Islet of Langerhans (tissue), 1 donor: ENCODE measurements at regions not wholly inside any gene's neighbourhood (a gene's known extent, or its start where the extent isn't known, plus 50 kb on each side); places are given as distances from the start of the nearest gene placed in this dataset.

Source experiments
- FAIRE-seq: peaks from one replicate; lab custom pipeline; 2011; peaks lifted over from hg19 to GRCh38; lab: Jason Lieb, UNC

DNA sequence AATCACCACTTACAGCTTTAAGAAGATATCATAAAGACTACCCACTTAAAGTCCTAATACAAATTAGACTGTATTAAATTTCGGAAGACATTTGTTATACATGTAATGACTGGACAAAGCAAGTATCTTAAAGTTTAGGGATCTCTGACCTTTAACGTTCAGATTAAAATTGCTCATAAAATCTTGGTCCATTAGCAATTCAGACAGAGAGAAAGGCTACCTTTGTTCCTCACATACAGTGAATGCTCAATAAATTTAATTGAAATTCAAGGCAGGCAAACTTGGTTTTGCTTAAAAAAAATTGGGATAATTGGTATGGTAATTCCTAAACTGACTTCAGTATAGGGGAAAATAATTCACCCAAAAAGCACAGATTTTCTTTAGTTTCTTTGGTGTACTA is 285.9 kb upstream of the EMCN start:
- FAIRE-seq = no peak

DNA sequence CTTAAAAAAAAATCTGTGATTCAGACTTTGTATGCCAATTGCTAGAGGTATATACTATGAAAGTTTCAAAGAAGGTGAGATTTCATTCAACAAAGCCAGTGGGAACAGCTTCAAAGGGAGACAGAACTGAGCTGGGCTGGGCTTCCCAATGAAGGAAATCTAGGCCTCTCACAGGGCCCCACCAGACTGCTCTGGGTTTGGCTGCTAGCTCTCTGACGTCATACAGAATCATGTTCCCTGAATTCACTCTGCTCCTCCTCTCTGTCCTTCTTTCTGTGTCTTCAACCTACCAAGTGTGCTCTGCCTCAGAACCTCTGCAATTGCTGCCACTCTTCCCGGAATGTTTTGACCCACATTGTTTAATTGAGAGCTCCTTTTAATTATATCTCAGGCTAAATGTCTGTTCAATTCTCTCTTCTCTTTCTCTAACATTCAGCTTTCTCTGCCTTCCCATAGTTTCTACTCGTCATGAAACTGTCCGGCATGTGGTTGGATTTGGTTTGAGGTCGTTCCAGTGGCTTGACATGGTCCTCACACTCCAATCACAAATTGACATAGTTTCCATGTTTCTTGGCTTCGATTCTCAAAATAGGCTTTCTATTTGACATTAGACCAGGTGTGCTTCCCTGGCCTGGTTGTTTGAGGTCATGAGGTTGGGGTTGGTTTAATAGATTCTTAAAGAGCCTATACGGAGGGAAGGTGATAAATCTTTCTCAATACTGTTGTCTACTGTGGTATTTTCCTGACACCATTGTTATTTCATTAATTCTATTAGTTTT is 282.1 kb upstream of the EMCN start:
- FAIRE-seq = no peak

DNA sequence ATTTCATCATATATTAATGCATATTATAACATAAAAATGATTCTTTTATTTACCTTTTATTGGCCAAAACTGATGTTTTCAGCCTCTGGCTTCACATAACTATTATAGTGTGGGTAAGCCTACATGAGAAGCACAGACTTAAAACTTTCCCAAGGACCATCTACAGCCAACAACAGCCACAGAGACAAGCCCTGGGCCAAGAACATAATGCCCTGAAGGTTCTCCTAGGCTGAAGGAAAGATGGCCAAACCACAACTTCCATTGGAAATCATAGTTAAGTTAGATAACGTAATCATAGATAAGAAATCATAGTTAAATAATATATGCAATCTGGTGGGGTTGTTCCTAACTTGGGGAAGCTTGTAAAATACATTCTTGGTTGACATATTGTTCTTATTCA is 280.0 kb upstream of the EMCN start:
- no peak for FAIRE-seq

DNA sequence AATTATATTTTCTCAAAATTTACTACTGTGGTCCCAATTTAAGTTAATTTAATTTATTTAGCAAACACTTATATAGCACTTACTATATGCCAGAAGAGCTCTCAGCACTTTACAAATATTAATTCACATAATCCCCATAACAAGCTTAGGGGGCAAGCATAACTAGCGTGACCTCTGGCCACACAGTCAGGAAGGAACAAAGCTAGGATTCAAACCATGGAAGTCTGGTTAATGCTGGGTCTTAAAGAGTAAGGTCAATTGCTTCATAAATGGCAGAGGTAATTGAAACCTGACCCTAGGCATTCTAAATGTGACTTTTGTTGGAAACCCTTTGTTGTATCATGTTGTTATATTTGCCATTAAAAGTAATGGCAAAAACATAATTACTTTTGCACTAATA is 279.5 kb upstream of the EMCN start:
- no peak for FAIRE-seq

DNA sequence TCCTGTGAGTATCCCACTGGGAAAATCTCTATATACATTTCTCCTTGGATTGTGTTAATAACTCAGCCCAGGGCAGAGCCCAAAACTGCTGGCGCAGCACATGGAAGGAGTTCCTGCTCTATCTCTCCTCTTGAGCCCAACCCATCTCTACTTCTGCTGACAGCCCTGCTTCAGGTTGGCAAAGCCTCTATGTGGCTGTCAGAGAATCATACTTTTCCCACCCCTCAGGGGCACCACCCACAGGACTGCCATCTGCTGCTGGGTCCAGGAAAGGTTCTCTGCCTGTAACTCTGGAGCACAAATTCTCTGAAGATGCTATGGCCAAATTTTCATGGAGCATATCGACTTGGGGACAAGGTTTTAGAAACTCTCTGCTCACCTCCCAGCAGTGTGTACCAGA is 278.5 kb upstream of the EMCN start:
- FAIRE-seq = no peak

DNA sequence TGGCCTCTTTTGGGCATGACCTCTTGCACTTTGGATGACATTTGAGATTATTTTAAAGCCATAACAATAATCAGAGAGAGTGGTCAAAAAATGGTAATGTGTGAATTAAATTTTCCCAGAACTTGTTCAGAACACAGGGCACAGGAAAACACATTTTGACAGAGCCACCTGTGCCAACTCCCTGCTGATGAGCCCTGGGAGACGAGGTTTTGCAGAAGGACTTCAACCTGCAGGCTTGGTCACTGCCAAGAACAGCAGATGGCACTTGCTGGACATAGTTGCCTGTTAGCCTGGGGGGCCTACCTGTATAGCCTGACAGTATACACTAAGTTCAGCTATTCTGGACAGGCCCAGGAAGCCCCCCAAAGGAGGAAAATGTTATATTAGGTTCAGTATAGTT is 277.8 kb upstream of the EMCN start:
- FAIRE-seq = no peak

DNA sequence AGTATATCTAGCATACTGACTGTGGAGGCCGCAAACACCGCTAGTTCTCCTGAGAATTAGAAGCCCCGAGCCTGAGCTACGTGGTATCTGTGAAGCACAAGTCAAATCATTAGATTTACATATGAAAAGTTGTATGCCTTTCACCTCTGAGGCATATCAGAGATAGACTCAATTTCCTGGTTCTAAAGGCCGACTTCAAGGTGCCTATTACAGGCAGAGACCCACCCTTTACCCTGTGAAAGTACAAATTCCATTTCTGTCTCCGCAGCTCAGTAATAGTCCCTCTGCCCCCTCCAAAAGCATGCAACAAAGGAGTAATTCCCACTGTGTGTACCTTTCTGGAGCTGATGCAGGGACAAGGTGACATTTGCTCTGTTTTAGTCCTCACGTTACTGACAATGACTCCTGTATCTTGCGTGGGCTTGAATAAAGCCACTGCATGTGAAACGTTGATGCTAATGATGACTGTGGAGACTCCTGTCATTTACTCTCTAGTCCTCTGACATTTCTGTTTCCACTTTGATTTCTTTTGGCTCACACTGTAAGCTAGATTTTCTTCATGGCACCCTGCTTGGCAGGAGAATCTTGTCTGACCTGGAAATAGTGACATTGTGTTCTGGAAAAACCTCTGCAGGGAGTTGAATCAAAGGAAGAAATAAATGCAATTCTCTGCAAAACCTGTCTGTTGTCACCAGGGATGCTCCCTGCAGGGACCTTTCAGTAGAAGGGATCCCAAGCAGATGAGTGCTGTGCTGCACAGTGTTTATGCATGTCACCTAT is 273.2 kb upstream of the EMCN start:
- FAIRE-seq = no peak

- FAIRE-seq = no peak
Measured at GRCh38 chr4:100789991-100790390, 272.2 kb upstream of the EMCN start.

DNA sequence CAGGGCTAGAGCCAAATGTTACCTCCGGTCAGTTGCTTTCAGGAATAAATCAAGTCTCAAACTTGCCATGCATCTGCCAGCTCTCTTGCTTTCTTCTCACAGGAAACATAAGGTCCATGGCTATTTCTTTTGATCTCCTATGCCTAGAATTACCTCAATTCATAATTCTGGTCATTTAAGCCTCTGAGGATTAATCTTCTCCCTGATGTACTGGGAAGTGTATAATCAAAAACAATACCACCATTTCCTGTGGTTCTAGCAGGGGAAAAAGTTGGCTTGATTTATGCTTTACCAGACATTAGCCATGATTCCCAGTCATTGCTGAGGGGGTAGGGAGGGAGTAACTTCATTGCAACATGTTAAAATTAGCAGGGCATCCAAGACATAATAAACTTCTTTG is 268.7 kb upstream of the EMCN start:
- FAIRE-seq = no peak

DNA sequence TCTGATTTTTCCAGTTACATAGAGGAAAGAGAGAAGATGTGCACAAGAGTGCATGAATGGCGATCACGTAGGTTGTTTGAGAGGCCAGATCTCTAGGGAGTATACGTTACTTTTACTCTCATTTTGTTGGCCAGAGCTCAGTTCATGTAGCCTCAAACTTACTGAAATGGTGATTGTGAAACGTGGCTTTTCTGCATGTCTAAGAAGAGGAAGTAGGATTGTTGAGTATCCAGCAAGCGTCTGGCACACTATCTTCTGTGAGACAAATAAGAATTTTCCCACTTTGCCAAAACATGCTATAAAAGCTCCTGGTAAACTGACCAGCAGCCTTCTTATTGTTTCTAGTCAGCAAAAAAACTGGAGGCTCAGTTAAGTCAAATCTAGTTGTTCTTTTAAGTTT is 264.5 kb upstream of the EMCN start:
- no peak for FAIRE-seq

DNA sequence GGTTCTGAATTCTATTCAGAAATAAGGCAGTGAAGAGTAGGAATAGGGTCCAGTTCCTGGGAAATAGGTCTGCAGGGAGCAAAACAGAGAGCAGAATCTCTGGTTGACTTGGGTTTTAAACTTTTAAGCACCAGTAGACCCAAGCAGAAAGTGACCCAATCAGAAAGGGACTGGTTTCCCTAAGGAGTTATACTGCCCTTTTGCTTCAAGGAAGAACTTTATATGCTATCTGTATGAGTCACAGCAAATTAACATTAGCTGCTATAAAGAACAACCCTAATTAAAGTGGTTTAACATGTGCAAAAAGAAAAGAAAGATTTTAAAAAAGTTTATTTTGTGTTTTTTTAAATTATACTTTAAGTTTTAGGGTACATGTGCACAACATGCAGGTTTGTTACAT is 263.6 kb upstream of the EMCN start:
- no peak for FAIRE-seq

GRCh38 chr4:100780126-100780525 is 262.3 kb upstream of the EMCN start:
- FAIRE-seq = no peak

- no peak for FAIRE-seq
Measured at GRCh38 chr4:100778431-100778830, 260.6 kb upstream of the EMCN start.

DNA sequence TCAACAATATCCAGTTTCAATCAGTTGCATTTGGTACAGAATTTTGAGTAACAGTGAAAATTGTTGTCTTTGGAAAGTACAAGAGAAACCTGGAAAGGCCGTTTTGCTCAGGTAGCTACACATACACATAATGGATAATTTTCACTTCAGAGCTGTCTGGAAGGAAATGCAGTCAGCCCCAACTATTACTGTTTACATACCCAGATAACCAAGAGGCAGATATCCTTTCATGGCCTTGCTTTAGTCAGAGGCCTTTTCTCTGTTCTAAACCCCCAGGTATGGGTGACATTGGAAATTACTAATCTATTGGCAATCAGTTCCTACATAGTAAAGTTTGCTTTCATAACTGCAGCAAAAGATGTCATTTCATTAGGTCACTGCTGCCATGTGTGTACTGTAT is 244.9 kb upstream of the EMCN start:
- no peak for FAIRE-seq

DNA sequence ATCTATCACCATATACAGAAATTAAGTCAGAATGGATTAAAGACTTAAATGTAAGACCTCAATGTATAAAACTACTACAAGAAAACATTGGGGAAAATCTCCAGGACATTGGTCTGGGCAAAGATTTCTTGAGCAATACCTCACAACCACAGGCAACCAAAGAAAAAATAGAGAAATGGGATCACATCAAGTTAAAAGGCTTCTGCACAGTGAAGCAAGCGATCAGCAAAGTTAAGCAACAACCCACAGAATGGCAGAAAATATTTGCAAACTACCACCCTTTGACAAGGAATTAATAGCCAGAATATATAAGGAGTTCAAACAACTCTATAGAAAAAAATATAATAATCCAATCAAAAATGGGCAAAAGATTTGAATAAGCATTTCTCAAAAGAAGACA is 236.9 kb upstream of the EMCN start:
- no peak for FAIRE-seq

DNA sequence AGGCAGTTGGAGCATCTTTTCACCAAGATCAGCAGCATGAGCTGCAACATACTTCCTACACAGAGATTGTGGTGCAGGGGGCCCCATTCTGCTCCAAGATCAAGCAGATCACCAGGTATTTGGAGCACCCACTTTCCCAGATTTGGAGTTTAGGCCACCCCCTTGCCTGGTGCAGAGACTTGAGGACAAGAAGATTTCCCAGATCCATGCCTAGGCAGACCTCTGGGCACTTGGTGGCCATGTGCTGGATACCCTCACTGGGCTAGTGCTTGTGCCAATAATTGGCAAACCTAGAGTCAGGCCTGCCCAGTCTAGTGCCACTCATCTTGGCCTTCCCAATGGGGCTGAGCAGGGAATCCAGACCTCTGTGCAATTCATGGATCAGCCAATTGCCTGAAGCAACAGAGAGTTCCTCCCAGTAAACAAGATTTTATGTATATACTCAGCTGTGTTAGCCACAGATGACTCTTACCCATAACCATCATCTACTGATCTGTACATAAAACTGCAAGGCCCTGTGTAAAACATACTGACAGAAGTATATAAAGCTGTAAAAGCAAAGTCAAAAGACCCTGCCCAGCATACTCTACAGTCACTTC is 228.4 kb upstream of the EMCN start:
- no peak for FAIRE-seq

DNA sequence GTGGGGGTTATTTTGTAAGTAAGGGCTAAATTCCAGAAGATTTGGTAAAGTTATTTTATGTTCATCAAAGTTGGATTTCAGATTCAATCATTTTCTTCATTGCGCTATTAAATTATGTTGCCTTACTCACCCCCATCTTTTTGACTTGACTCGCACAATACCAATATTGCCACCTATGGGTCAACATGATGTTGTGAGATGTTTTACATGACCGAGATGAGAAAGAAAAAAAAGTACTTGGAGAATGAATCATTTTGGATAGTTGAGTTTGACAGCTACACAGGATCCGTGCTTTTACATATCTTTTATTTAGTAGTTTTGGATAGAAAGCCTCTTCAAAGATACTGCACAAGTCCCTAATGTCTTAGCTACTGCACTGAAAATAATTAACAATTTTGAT is 224.2 kb upstream of the EMCN start:
- no peak for FAIRE-seq

DNA sequence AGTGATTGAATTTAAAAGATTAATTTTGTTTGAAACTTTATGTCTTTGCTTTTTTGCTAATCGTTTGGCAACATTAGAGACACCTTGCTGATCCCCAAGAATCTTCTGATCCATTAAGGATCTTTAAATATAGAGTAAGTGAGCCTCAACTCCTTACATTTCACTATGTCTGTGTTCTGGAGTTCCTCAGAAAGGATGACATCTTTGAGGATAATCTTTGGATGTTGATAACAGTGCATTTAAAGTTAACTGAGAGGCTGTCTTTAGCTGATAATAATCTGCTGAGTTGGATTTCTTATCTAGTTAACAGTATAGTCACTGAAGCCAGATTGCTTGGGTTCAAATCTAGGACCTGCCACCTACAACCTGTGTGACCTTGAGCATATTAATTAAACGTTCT is 221.6 kb upstream of the EMCN start:
- no peak for FAIRE-seq

DNA sequence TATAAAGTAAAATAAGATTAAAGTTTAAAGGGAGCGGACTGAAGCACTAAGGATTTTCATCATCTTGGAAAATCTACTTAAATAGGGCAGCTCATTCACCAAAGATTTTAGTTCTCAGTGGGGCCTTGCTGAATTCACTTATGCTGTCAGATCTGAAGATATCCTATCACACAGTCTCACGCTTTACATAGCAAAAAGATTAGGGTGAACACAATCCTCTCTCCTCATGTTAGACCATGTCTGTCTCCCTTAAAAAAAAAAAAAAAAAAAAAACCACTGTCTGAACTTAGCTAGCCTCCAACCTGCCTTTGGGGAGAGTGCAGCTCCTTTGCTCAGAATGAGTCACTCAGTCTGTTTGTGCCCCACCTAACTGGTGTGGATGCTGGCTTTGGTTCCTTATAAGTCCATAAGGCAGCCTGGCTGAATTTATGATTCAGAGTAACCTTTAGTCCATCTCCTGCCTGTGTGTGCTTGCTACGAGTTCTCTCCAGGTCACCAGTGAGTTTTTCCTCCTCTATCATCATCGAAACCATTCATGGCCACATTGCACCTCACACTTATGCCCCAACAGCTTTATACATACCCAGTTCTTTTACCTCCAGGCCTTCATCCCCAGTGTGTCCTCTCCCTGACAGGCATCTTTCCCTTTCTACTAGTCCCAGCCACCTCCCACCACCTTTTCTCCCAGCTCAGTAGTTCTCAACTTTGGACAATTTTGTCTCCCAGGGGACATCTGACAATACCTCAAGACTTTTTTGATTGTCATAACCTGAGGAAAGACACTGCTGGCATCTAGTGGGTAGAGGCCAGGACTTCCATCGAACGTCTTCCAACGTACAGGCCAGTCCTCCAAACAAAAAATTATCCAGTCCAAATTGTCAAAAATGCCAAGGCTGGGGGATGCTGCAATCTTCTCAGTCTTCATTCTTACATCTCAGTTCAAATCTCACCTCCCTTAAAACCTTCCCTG is 220.7 kb upstream of the EMCN start:
- FAIRE-seq = no peak

DNA sequence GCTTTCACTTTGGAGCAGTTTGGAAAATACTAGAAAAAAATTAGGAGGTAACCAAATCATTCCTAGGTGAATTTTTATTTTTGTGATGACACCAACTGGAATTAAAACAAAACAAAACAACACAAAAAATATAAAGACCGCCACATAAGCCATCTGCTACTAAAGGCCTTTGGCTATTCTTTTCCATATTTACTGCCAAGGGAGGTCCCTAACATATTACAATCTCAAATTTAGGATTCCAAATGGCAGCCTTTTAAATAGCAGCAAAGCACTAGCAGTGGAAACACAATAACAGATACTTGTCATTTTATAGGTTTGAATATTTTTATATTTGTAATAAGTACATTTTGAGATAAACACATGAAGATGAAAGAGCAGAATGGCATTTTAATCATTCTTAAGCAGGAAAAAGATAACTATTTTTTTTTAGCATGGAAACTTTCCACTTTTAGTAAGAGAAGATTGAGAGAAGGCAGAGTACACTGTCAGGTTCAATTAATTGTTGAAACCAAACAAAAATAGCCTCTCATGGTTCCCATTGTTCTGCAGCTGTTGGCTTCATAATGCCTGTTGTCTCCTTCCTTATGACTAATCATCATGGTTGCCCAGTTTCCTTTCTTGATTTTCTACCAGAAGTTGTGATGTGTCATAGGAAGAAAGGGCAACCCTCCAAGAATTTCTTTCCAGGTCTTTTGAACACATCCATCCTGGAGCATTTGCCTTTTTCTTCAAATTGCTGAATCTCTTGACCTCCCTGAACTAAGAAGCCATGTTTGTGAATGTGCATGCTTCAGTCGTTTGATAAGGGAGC is 219.0 kb upstream of the EMCN start:
- FAIRE-seq = no peak

GRCh38 chr4:100728861-100729260 is 211.0 kb upstream of the EMCN start:
- no peak for FAIRE-seq
